ENCODE measurements at regions not wholly inside any gene's neighbourhood (a gene's known extent, or its start where the extent isn't known, plus 50 kb on each side); places are given as distances from the start of the nearest gene placed in this dataset.

DNA sequence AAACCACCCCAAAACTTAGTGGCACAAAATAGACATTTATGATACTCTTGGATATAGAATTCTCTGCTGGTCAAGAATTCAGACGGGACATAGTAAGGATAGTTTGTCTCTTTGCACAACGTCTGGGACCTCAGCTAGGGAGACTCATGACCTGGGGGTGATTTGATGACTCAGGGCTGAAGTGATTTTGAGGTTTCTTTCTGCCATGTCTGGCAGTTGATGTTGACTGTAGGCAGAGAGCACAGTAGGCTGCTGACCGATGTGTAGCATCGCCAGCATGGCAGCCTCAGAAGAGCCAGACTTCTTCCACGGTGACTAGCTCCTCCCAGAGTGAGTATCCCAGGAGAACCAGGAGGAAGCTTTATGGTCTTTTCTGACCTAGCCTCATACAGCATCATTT is 88.9 kb upstream of the FRMD6 start:
- no peaks in the 10 kb centered on the region for H3K4me1 ChIP-seq
- no peaks in the 10 kb centered on the region for H3K27me3 ChIP-seq
- H3K9me3 ChIP-seq, result no peaks in the 10 kb centered on the region
- DNase-seq, result no peak
- H3K4me3 ChIP-seq (ENCODE audit: low read depth, low read length), result no peak overlapping the region
- H3K36me3 ChIP-seq, result no peaks in the 10 kb centered on the region
- TF ChIP-seq, protein P1, sequence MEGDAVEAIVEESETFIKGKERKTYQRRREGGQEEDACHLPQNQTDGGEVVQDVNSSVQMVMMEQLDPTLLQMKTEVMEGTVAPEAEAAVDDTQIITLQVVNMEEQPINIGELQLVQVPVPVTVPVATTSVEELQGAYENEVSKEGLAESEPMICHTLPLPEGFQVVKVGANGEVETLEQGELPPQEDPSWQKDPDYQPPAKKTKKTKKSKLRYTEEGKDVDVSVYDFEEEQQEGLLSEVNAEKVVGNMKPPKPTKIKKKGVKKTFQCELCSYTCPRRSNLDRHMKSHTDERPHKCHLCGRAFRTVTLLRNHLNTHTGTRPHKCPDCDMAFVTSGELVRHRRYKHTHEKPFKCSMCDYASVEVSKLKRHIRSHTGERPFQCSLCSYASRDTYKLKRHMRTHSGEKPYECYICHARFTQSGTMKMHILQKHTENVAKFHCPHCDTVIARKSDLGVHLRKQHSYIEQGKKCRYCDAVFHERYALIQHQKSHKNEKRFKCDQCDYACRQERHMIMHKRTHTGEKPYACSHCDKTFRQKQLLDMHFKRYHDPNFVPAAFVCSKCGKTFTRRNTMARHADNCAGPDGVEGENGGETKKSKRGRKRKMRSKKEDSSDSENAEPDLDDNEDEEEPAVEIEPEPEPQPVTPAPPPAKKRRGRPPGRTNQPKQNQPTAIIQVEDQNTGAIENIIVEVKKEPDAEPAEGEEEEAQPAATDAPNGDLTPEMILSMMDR (IDR thresholded peaks at IDR 0.05; ENCODE audit: low read depth, low read length), result no peak

- H3K4me1 ChIP-seq, result no peaks in the 10 kb centered on the region
- no peaks in the 10 kb centered on the region for H3K36me3 ChIP-seq
- DNase-seq, result no peak
- TF ChIP-seq, protein P1 (IDR thresholded peaks at IDR 0.05; ENCODE audit: low read depth, low read length), result no peak
- no peaks in the 10 kb centered on the region for H3K27me3 ChIP-seq
- H3K4me3 ChIP-seq (ENCODE audit: low read depth, low read length), result no peak overlapping the region
- no peaks in the 10 kb centered on the region for H3K9me3 ChIP-seq
Observed at GRCh38 chr14:51563560-51563959, 88.2 kb upstream of the FRMD6 start.

DNA sequence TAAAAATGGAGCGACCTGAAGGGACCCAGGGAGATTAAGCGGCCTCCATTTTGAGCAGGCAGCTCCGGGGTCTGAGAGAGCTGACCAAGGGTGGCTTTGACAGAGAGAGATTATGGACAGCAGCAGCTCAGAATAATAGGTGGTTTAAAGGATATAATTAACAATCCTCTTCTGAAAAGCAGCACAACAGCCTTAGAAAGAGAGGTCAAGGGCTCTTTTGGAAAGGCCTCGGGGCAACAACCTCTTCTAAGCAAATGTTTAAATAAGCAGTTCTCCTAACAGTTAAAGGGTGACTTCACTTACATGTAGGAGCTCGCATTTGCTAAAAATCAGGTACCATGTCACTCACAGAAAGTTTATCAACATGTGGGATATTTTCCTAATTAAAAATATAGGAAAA is 87.2 kb upstream of the FRMD6 start:
- Histone ChIP-seq H3K4me1 (no peaks in the 10 kb centered on the region), H3K9me3 (no peaks in the 10 kb centered on the region), H3K27me3 (no peaks in the 10 kb centered on the region), H3K4me3 (ENCODE audit: low read depth, low read length) (no peak overlapping the region), H3K36me3 (no peaks in the 10 kb centered on the region)
- DNase-seq, result no peak
- TF ChIP-seq, protein P1 (IDR thresholded peaks at IDR 0.05; ENCODE audit: low read depth, low read length), result no peak

DNA sequence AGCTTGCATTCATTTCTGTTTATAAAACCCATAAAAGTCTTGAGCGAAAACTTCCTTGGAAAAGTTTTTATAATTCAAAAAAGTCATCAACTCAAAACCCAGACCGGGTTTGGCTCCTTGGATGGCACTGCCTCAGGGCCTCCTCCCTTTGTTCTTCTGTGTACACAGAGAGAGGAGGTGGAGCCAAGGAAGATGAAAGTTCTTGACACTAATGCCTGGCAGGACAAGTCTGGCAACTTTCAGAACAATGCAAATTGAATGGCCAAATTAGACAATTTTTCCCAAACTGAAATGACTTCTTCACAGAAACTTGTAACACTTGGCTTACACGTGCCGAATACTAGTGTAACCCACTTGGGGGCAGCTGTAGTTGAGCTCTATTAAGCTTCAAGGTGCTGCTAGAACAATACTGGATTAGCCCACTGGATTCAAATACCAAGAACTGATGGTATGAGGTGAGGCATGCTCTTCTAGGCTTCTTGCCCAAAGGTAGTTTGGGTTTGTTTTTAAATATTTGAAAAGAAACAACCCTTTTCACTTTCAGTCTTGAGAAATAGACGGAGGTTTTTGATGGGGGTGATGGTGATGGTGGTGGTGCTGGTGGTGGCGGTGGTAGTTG is 86.6 kb upstream of the FRMD6 start:
- no peaks in the 10 kb centered on the region for H3K4me1 ChIP-seq
- no peak for DNase-seq
- no peak overlapping the region for H3K4me3 ChIP-seq (ENCODE audit: low read depth, low read length)
- H3K9me3 ChIP-seq, result no peaks in the 10 kb centered on the region
- TF ChIP-seq, protein P1 (IDR thresholded peaks at IDR 0.05; ENCODE audit: low read depth, low read length), result no peak
- H3K27me3 ChIP-seq, result no peaks in the 10 kb centered on the region
- H3K36me3 ChIP-seq, result no peaks in the 10 kb centered on the region

DNA sequence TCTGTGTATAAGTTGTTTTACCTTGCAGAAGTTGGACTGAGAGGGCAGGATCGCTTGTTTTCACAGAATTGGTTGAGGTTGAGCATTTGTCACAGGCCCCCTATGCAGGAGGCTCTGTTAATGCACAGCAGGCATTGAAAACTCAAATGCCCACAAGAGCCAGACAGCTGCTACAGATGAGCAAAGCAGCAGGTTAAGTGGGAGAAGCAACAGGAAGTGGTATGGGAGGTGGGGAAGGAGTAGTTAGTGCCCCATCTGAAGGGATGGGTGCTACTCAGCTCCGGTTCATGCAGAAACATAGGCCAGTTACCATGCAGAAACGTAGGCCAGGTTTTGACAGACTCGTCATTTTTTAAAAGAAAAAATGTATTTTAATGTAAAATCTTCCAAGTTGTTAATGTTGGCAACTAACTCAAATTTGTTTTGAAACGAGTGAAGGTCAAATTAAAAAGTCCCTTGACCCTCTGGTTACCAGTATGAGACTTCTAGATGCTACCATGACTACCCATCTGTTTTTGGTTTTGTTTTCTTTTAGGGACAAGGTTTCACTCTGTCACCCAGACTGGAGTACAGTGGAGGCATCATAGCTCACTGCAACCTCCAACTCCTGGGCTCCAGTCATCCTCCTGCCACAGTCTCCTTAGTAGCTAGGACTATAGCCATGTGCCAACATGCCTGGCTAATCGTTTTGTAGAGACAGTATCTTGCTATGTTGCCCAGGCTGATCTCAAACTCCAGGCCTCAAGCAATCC is 84.7 kb upstream of the FRMD6 start:
- H3K27me3 ChIP-seq, result no peaks in the 10 kb centered on the region
- H3K9me3 ChIP-seq, result no peaks in the 10 kb centered on the region
- no peaks in the 10 kb centered on the region for H3K36me3 ChIP-seq
- H3K4me3 ChIP-seq (ENCODE audit: low read depth, low read length), result no peak overlapping the region
- no peak for DNase-seq
- TF ChIP-seq, protein P1 (IDR thresholded peaks at IDR 0.05; ENCODE audit: low read depth, low read length), result no peak
- no peaks in the 10 kb centered on the region for H3K4me1 ChIP-seq

GRCh38 chr14:51568366-51568765 is 83.3 kb upstream of the FRMD6 start:
- no peak for DNase-seq
- Histone ChIP-seq H3K36me3 (no peaks in the 10 kb centered on the region), H3K9me3 (no peaks in the 10 kb centered on the region), H3K27me3 (no peaks in the 10 kb centered on the region), H3K4me1 (no peaks in the 10 kb centered on the region), H3K4me3 (ENCODE audit: low read depth, low read length) (no peak overlapping the region)
- TF ChIP-seq, protein P1 (IDR thresholded peaks at IDR 0.05; ENCODE audit: low read depth, low read length), result no peak

All from BE2C (cell line).